GM23338 (cell line): ENCODE measurements at regions not wholly inside any gene's neighbourhood (a gene's known extent, or its start where the extent isn't known, plus 50 kb on each side); places are given as distances from the start of the nearest gene placed in this dataset.

Source experiments
- ATAC-seq: fragments of 200-7000 bp; cut with Tn5 transposase; 3 replicates; pipeline ENCODE4 v1.9.1; 2020
- DNase-seq: peaks from one replicate; pipeline ENCODE4 v3.0.0-alpha.2; 2015; ENCODE audit warnings: low spot score
- H2AFZ ChIP-seq: fragments of 200-600 bp; sonication (generic); 2 replicates; pipeline ENCODE4 v1.8.0; 2016; ENCODE audit warnings: antibody characterized with exemption, mild to moderate bottlenecking, moderate library complexity
- H3F3A ChIP-seq: fragments of 200-600 bp; sonication (generic); replicated peaks from 2 replicates; pipeline ENCODE4 v1.8.0; 2017; ENCODE audit warnings: antibody characterized with exemption, mixed run types, low read depth
- H3K27ac ChIP-seq: fragments of 200-600 bp; sonication (generic); 2 replicates; pipeline ENCODE4 v1.6.1; 2016; ENCODE audit warnings: low read depth
- H3K27me3 ChIP-seq: fragments of 200-600 bp; sonication (generic); 2 replicates; pipeline ENCODE4 v1.8.0; 2016; ENCODE audit warnings: mild to moderate bottlenecking, mixed run types, moderate library complexity; ENCODE audit not compliant: insufficient read depth
- H3K36me3 ChIP-seq: fragments of 200-600 bp; sonication (generic); 2 replicates; pipeline ENCODE4 v1.8.0; 2016; ENCODE audit warnings: mild to moderate bottlenecking; ENCODE audit not compliant: insufficient read depth
- H3K4me1 ChIP-seq: fragments of 200-600 bp; sonication (generic); 2 replicates; pipeline ENCODE4 v1.8.0; 2016; ENCODE audit warnings: mild to moderate bottlenecking, moderate library complexity; ENCODE audit not compliant: insufficient read depth
- H3K4me2 ChIP-seq: fragments of 200-600 bp; sonication (generic); 2 replicates; pipeline ENCODE4 v1.7.1; 2017; ENCODE audit warnings: mixed run types
- H3K4me3 ChIP-seq: fragments of 200-600 bp; sonication (generic); 2 replicates; pipeline ENCODE4 v1.6.1; 2016; ENCODE audit warnings: mixed run types
- H3K79me2 ChIP-seq: fragments of 200-600 bp; sonication (generic); replicated peaks from 2 replicates; pipeline ENCODE4 v1.8.0; 2017; ENCODE audit warnings: mild to moderate bottlenecking; ENCODE audit not compliant: insufficient read depth
- H3K9me2 ChIP-seq: fragments of 200-600 bp; sonication (generic); 2 replicates; pipeline ENCODE4 v1.8.0; 2017; ENCODE audit not compliant: insufficient read depth
- H4K20me1 ChIP-seq: fragments of 200-600 bp; sonication (generic); replicated peaks from 2 replicates; pipeline ENCODE4 v1.8.0; 2017; ENCODE audit warnings: mild to moderate bottlenecking; ENCODE audit not compliant: insufficient read depth
- H3K27ac Mint-ChIP-seq: 2 replicates; pipeline ENCODE4 v1.8.0; 2020; ENCODE audit warnings: inconsistent platforms, mild to moderate bottlenecking, moderate library complexity, mixed read lengths
- H3K27me3 Mint-ChIP-seq: 3 replicates; pipeline ENCODE4 v1.8.0; 2022; ENCODE audit warnings: low read depth, mild to moderate bottlenecking, moderate library complexity, mixed read lengths, inconsistent platforms; ENCODE audit not compliant: insufficient read depth, poor library complexity
- H3K36me3 Mint-ChIP-seq: 3 replicates; pipeline ENCODE4 v1.8.0; 2021; ENCODE audit warnings: low read depth, mild to moderate bottlenecking, inconsistent platforms, moderate library complexity, mixed read lengths
- H3K4me1 Mint-ChIP-seq: 3 replicates; pipeline ENCODE4 v1.8.0; 2020; ENCODE audit warnings: mild to moderate bottlenecking, inconsistent platforms, mixed read lengths
- H3K4me3 Mint-ChIP-seq: 3 replicates; pipeline ENCODE4 v1.8.0; 2021; ENCODE audit warnings: moderate library complexity, mild to moderate bottlenecking, inconsistent platforms, mixed read lengths
- H3K9me3 Mint-ChIP-seq: 3 replicates; pipeline ENCODE4 v1.8.0; 2020; ENCODE audit warnings: moderate library complexity, mild to moderate bottlenecking, inconsistent platforms, mixed read lengths
- EZH2 ChIP-seq: fragments of 200-600 bp; sonication (generic); IDR thresholded peaks from one replicate; pipeline ENCODE4 v1.8.0; 2017; ENCODE audit warnings: antibody characterized with exemption, mild to moderate bottlenecking, low read depth; ENCODE audit not compliant: unreplicated experiment
- NANOG ChIP-seq: IDR thresholded peaks from 2 replicates; pipeline ENCODE4 v1.6.1; 2016; ENCODE audit warnings: antibody characterized with exemption, borderline replicate concordance
- POLR2AphosphoS5 ChIP-seq: IDR thresholded peaks from 2 replicates; pipeline ENCODE4 v1.6.1; 2016; ENCODE audit warnings: antibody characterized with exemption, low read depth
- STAT1 ChIP-seq: IDR thresholded peaks from one replicate; pipeline ENCODE4 v1.6.1; 2016; ENCODE audit warnings: antibody characterized with exemption; ENCODE audit not compliant: unreplicated experiment
- ZNF114 ChIP-seq: fragments of 250-450 bp; sonication (Bioruptor Pico); IDR thresholded peaks from 2 replicates; pipeline ENCODE4 v1.5.0; 2020; ENCODE audit warnings: mild to moderate bottlenecking, moderate library complexity
- TF ChIP-seq, protein P1 (sequence below): fragments of 250-450 bp; sonication (Bioruptor Pico); IDR thresholded peaks from 2 replicates; pipeline ENCODE4 v1.5.0; 2020; ENCODE audit warnings: mild to moderate bottlenecking, moderate library complexity
- TF ChIP-seq, protein P2 (sequence below): IDR thresholded peaks from one replicate; pipeline ENCODE4 v1.6.1; 2018; ENCODE audit warnings: antibody characterized with exemption; ENCODE audit not compliant: unreplicated experiment

DNA sequence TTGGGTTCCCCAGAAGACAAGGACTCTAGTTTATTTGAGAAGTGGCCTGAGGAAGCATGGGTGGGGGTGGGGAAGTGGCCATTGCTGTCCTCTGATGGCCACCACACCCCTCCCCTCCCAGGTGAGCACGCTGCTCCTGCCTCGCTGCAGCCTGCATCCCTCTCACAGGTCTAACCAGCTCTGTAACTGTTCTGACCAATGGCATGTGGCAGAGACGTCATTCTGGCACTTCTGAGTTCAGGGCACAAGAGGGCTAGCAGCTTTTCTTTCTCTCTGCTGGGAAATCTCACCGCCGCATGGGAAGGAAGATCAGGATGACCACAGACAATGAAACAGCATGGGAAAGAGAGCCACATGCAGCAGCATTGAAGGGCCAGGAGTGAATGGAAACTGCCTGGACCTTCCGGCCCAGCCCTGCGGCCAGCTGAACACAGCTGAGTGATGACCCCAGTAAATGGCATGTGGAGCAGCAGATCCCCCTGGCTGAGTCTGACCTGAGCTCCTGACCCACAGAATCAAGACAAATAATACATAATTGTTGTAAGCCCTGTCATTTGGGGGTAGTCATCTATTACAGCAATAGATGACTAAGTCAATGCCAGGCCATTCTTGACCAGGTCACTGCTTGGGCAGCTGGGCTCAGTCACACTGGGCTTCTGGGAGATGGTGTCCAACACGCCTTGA is 179.8 kb downstream of the LINC00237 start:
- no peak for TF ChIP-seq EZH2
- TF ChIP-seq, protein P1, sequence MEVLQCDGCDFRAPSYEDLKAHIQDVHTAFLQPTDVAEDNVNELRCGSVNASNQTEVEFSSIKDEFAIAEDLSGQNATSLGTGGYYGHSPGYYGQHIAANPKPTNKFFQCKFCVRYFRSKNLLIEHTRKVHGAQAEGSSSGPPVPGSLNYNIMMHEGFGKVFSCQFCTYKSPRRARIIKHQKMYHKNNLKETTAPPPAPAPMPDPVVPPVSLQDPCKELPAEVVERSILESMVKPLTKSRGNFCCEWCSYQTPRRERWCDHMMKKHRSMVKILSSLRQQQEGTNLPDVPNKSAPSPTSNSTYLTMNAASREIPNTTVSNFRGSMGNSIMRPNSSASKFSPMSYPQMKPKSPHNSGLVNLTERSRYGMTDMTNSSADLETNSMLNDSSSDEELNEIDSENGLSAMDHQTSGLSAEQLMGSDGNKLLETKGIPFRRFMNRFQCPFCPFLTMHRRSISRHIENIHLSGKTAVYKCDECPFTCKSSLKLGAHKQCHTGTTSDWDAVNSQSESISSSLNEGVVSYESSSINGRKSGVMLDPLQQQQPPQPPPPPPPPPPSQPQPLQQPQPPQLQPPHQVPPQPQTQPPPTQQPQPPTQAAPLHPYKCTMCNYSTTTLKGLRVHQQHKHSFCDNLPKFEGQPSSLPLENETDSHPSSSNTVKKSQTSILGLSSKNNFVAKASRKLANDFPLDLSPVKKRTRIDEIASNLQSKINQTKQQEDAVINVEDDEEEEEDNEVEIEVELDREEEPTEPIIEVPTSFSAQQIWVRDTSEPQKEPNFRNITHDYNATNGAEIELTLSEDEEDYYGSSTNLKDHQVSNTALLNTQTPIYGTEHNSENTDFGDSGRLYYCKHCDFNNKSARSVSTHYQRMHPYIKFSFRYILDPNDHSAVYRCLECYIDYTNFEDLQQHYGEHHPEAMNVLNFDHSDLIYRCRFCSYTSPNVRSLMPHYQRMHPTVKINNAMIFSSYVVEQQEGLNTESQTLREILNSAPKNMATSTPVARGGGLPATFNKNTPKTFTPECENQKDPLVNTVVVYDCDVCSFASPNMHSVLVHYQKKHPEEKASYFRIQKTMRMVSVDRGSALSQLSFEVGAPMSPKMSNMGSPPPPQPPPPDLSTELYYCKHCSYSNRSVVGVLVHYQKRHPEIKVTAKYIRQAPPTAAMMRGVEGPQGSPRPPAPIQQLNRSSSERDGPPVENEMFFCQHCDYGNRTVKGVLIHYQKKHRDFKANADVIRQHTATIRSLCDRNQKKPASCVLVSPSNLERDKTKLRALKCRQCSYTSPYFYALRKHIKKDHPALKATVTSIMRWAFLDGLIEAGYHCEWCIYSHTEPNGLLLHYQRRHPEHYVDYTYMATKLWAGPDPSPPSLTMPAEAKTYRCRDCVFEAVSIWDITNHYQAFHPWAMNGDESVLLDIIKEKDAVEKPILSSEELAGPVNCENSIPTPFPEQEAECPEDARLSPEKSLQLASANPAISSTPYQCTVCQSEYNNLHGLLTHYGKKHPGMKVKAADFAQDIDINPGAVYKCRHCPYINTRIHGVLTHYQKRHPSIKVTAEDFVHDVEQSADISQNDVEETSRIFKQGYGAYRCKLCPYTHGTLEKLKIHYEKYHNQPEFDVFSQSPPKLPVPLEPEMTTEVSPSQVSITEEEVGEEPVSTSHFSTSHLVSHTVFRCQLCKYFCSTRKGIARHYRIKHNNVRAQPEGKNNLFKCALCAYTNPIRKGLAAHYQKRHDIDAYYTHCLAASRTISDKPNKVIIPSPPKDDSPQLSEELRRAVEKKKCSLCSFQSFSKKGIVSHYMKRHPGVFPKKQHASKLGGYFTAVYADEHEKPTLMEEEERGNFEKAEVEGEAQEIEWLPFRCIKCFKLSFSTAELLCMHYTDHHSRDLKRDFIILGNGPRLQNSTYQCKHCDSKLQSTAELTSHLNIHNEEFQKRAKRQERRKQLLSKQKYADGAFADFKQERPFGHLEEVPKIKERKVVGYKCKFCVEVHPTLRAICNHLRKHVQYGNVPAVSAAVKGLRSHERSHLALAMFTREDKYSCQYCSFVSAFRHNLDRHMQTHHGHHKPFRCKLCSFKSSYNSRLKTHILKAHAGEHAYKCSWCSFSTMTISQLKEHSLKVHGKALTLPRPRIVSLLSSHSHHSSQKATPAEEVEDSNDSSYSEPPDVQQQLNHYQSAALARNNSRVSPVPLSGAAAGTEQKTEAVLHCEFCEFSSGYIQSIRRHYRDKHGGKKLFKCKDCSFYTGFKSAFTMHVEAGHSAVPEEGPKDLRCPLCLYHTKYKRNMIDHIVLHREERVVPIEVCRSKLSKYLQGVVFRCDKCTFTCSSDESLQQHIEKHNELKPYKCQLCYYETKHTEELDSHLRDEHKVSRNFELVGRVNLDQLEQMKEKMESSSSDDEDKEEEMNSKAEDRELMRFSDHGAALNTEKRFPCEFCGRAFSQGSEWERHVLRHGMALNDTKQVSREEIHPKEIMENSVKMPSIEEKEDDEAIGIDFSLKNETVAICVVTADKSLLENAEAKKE (CRISPR knock-in tag): no peak
- TF ChIP-seq NANOG: no peak
- TF ChIP-seq STAT1: no peak
- TF ChIP-seq, protein P2, sequence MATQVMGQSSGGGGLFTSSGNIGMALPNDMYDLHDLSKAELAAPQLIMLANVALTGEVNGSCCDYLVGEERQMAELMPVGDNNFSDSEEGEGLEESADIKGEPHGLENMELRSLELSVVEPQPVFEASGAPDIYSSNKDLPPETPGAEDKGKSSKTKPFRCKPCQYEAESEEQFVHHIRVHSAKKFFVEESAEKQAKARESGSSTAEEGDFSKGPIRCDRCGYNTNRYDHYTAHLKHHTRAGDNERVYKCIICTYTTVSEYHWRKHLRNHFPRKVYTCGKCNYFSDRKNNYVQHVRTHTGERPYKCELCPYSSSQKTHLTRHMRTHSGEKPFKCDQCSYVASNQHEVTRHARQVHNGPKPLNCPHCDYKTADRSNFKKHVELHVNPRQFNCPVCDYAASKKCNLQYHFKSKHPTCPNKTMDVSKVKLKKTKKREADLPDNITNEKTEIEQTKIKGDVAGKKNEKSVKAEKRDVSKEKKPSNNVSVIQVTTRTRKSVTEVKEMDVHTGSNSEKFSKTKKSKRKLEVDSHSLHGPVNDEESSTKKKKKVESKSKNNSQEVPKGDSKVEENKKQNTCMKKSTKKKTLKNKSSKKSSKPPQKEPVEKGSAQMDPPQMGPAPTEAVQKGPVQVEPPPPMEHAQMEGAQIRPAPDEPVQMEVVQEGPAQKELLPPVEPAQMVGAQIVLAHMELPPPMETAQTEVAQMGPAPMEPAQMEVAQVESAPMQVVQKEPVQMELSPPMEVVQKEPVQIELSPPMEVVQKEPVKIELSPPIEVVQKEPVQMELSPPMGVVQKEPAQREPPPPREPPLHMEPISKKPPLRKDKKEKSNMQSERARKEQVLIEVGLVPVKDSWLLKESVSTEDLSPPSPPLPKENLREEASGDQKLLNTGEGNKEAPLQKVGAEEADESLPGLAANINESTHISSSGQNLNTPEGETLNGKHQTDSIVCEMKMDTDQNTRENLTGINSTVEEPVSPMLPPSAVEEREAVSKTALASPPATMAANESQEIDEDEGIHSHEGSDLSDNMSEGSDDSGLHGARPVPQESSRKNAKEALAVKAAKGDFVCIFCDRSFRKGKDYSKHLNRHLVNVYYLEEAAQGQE: no peak
- TF ChIP-seq POLR2AphosphoS5: no peak
- TF ChIP-seq ZNF114: no peak
- H3K4me1 ChIP-seq: no peaks in the 10 kb centered on the region
- H3K27ac Mint-ChIP-seq: no peak overlapping the region
- H3F3A ChIP-seq: no peaks in the 10 kb centered on the region
- H3K79me2 ChIP-seq: no peaks in the 10 kb centered on the region
- no peak overlapping the region for H3K27ac ChIP-seq
- no peak overlapping the region for H3K4me2 ChIP-seq
- no peaks in the 10 kb centered on the region for H3K36me3 ChIP-seq
- no peaks in the 10 kb centered on the region for H3K27me3 ChIP-seq
- DNase-seq: peak; percentile 19
- no peaks in the 10 kb centered on the region for H4K20me1 ChIP-seq
- peak overlapping the region; percentile 72; the same call in 1 of the 2 replicates for H2AFZ ChIP-seq
- no peak overlapping the region for H3K4me3 ChIP-seq
- H3K4me3 Mint-ChIP-seq: no peak overlapping the region
- peaks cover 2% of the 10 kb centered on the region; the same call in 2 of the 3 replicates for H3K4me1 Mint-ChIP-seq
- H3K36me3 Mint-ChIP-seq: no peaks in the 10 kb centered on the region
- peaks cover 7% of the 10 kb centered on the region for H3K27me3 Mint-ChIP-seq
- ATAC-seq: peak; percentile 42
- H3K9me2 ChIP-seq: peaks cover 5% of the 10 kb centered on the region; the same call in 1 of the 2 replicates
- no peaks in the 10 kb centered on the region; the same call in 2 of the 3 replicates for H3K9me3 Mint-ChIP-seq
